AG04450 (cell line): ENCODE measurements at regions not wholly inside any gene's neighbourhood (a gene's known extent, or its start where the extent isn't known, plus 50 kb on each side); places are given as distances from the start of the nearest gene placed in this dataset.

Experiments used
- CTCF ChIA-PET: fragments of 300-600, 350-600 bp; formaldehyde crosslinking; extraction: SDS; loops from one replicate; lab custom pipeline; 2022; ENCODE audit warnings: antibody characterized with exemption, inconsistent platforms; lab: Charles Lee
- POLR2A ChIA-PET: fragments of 350-600 bp; formaldehyde crosslinking; extraction: SDS; loops from one replicate; lab custom pipeline; 2021; ENCODE audit warnings: antibody characterized with exemption, inconsistent platforms; lab: Yijun Ruan, JAX
- DNase-seq: peaks from one replicate; pipeline ENCODE4 v3.0.0-alpha.2; 2011; ENCODE audit warnings: low read depth, low spot score
- H3K27ac ChIP-seq: one replicate; pipeline ENCODE4 v1.5.1; 2012; ENCODE audit warnings: low read depth, low read length, control low read depth
- H3K27me3 ChIP-seq: one replicate; pipeline ENCODE4 v1.6.0; 2012; ENCODE audit warnings: low read length; ENCODE audit not compliant: control insufficient read depth, insufficient read depth
- H3K4me3 ChIP-seq: 2 replicates; pipeline ENCODE4 v1.5.1; 2011; ENCODE audit warnings: mild to moderate bottlenecking, low read depth, low read length, control low read depth
- H3K9me3 ChIP-seq: 2 replicates; pipeline ENCODE4 v1.5.1; 2012; ENCODE audit warnings: low read length; ENCODE audit not compliant: control insufficient read depth, insufficient read depth
- TF ChIP-seq, protein P1 (sequence below): IDR thresholded peaks from 2 replicates; pipeline ENCODE4 v1.5.1; 2011; ENCODE audit warnings: low read depth, low read length, control low read depth, inconsistent platforms

DNA sequence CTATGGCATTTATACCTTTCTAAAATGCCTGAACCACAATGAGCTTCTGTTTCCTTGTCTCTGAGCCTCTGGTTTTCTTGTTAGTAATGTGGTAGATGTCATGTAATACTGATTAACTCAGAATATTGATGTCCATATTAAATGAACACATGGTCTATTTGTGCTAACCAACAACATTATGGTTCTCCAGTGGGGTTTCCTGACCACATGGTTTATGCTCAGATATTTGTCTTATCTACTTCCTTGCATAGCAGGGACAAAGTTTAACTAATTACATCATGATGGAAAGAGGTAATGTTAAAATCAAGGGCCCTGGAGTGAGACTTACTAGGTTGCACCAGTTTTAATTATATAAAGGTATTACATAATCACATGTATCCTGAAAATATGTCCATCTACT is 62.6 kb upstream of the SCN10A start:
- DNase-seq, result no peak
- POLR2A ChIA-PET, result no interaction called here
- TF ChIP-seq, protein P1, sequence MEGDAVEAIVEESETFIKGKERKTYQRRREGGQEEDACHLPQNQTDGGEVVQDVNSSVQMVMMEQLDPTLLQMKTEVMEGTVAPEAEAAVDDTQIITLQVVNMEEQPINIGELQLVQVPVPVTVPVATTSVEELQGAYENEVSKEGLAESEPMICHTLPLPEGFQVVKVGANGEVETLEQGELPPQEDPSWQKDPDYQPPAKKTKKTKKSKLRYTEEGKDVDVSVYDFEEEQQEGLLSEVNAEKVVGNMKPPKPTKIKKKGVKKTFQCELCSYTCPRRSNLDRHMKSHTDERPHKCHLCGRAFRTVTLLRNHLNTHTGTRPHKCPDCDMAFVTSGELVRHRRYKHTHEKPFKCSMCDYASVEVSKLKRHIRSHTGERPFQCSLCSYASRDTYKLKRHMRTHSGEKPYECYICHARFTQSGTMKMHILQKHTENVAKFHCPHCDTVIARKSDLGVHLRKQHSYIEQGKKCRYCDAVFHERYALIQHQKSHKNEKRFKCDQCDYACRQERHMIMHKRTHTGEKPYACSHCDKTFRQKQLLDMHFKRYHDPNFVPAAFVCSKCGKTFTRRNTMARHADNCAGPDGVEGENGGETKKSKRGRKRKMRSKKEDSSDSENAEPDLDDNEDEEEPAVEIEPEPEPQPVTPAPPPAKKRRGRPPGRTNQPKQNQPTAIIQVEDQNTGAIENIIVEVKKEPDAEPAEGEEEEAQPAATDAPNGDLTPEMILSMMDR, result no peak
- H3K27ac ChIP-seq, result no peak overlapping the region
- CTCF ChIA-PET, result interaction anchor here (1.1 kb wide), 1 partner anchor 82 kb away, joined by 3 read pairs; no protein-coding TSS in a partner anchor
- H3K27me3 ChIP-seq, result peaks cover 3% of the 10 kb centered on the region
- H3K9me3 ChIP-seq, result no peaks in the 10 kb centered on the region
- no peak overlapping the region for H3K4me3 ChIP-seq
